ENCODE measurements at regions not wholly inside any gene's neighbourhood (a gene's known extent, or its start where the extent isn't known, plus 50 kb on each side); places are given as distances from the start of the nearest gene placed in this dataset.
"Not testable (repeated sequence)": the region's sequence is repeated elsewhere in the genome, so short reads cannot be mapped to it uniquely, and the experiment has no call there.

GRCh38 chr11:67804435-67805252 lies 130.2 kb upstream of the ALDH3B2 start:
- not testable (repeated sequence) for DNase-seq

- DNase-seq = not testable (repeated sequence)
These were observed 129.1 kb upstream of the ALDH3B2 start for GRCh38 chr11:67803519-67803918.

DNA sequence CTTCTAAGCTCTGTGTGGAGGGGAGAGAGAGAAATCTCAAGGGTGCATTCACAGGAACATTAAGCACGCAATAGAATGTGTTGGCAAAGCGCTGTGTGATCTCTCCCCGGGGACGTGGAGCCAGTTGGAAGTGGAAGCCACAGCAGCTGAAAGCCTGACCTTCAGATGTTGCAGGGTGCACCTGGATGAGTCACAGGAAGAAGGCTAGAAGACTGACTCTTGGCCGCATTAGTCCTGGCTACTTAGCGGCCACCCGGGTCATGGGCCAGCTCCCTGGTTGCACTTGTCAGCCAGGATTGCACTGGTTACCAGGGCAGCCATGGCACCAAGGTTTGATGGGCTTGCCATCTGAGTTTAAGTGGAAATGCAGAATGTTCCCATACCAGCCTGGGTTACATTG lies 128.6 kb upstream of the ALDH3B2 start:
- not testable (repeated sequence) for DNase-seq

DNA sequence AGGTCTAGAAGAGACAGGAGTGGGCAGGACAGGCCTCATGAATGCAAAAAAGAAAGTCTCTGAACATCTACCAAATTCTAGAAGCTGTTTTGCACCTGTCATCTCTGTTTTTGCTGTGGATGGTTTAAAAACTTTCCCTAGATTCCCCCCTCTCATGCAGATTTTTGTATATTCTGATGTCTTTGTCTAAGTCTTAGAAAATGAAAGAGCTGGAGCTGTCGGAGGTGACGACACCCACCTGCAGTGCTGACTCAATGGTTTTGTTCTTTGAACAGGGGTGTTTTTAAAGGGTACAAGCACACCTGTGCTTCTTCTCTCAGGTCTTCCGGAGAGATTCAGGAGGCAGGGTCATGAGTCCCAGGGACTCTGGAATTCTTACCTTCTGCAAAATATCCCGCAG lies 128.2 kb upstream of the ALDH3B2 start:
- DNase-seq = not testable (repeated sequence)

GRCh38 chr11:67801397-67801796 lies 127.0 kb upstream of the ALDH3B2 start:
- not testable (repeated sequence) for DNase-seq

- DNase-seq = not testable (repeated sequence)
These were observed 126.2 kb upstream of the ALDH3B2 start for GRCh38 chr11:67800591-67800990.

DNA sequence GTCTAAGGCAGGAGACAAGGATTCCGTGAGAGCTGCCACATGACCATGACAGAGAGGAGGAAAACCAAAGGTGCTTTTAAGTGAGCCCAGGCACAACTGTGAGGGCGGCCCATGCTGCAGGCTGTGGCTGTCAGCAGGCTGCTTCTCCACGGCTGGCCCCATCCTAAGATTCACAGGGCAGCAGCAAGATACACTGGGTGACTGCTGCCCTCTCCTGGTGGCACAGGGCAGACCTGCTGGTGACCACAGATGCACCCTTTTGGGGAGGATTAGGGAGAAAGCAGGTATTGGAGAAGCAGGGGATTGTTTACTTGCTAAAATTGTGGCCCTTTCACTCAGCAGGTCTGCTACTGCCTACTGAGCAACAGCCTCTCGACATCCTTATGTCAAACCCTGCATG lies 125.4 kb upstream of the ALDH3B2 start:
- not testable (repeated sequence) for DNase-seq

GRCh38 chr11:67797726-67798521 lies 123.5 kb upstream of the ALDH3B2 start:
- not testable (repeated sequence) for DNase-seq

DNA sequence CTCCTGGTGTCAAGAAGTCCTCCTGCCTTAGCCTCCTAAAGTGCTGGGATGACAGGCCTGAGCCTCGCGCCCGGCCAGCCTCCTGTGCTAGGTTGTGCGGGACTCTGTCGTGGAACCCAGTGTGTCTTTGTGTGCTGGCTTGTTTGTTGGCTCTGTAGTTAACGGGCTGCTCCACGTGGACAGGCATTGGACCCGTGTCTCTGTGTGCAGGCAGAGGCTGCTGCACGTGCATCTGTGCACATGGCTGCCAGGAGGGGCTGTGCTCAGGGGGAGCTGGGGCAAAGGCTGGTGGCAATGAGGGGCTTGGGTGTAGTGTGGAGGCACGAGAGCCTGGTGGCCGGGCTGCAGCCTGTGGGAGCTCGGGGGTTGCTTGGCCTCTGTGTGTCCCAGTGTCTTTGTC lies 121.3 kb upstream of the ALDH3B2 start:
- no peak for DNase-seq

GRCh38 chr11:67793750-67794149 lies 119.3 kb upstream of the ALDH3B2 start:
- not testable (repeated sequence) for DNase-seq

DNA sequence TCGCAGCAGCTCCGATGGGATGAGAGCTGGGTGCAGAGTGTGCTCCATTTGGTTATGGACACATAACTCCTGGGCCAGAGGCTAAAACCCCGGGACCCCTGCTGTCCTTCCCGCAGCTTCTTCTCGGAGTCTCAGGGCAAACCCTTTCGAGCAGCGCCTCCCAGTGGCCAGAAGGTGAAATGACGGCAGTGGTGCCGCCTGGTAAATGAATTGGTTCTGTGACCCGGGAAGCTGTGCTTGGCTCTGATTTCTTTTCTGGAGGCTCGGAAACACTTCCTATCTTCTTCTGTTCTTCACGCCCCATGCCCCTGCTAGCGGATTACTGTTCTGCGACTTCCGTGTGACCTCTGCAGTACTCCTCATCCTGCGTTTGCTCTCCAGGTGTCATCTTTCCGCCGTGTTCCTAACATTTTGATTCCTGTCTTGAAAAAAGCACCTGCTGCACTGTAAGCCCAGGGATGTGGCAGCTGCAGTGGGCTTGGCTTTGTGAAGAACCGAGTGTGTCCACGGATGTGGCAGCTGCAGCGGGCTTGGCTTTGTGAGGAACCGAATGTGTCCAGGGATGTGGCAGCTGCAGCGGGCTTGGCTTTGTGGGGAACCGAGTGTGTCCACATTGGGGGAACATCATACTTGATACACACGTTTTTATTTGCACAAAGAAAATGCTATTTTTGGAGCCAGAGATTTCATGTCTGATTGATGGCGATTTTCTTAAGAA lies 118.0 kb upstream of the ALDH3B2 start:
- DNase-seq = peak; percentile 48

DNA sequence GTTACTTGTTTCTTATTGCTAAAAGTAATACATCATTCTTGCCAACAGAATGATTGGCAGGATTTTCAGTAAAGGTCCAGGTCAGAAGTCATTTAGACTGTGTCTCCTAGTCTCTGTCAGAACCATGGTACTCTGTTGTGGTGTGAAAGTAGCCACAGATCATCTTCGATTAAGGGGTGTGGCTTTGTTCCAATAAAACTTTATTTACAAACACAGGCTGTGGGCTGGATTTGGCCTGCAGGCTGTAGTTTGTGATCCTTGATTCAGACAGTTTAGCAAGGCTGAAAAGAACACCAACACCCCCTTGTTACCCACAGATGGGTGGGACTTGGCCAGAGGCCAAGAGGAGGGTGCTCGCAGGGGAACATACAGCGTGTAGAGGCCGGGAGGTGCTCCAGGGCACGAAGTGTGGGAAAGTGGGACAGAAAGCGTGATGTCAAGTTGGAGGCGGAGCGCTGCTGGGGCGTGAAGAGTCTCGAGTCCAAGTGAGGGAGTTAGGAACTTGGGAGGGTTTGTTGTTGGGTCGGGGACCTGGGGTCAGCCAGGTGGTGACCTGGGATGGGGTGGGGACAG lies 117.3 kb upstream of the ALDH3B2 start:
- not testable (repeated sequence) for DNase-seq

DNA sequence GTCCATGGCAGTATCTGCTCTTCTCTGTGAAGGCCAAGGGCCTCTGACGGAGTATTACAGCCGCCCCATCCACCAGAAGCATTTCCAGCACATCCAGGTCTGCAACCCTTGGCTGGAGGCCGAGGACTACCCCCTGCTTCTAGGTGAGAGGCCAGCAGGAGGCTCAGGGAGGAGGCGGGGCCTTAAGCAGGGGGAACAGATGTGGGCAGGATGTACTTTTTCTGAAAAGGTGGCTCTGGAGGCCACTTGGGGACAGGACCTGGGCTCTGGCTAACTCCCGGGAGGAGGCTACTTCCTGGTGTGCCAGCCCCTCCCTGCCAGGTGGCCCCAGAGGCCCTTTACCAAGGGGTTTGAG lies 113.9 kb upstream of the ALDH3B2 start:
- DNase-seq = not testable (repeated sequence)

GRCh38 chr11:67787681-67788340 lies 113.4 kb upstream of the ALDH3B2 start:
- DNase-seq = not testable (repeated sequence)

DNA sequence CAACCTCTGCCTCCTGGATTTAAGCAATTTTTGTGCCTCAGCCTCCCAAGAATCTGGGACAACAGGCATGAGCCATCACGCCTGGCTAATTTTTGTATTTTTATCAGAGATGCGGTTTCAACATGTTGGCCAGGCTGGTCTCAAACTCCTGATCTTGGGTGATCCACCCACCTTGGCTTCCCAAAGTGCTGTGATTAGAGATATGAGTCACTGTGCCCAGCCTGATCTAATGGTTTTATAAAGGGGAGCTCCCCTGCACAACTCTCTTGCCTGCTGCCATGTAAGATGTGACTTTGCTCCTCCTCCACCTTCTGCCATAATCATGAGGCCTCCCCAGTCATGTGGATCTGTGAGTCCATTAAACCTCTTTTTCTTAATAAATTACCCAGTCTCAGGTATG lies 107.5 kb upstream of the ALDH3B2 start:
- not testable (repeated sequence) for DNase-seq

DNA sequence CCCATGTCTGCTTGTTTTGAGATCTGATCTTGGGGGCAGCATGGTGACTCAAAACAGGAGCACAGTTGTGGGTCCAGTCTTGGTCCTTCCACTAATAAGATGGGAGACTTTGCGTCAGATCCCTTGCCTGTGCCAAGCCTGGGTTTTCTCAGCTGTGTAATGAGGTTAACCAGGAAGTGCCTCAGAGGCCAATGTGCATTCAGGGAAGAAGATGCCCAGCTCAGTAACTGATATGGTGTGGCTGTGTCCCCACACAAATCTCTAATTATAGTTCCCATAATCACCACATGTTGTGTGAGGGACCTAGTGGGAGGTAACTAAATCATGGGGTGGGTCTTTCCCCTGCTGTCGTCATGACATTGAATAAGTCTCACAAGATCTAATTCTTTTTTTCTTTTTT lies 107.1 kb upstream of the ALDH3B2 start:
- not testable (repeated sequence) for DNase-seq

DNA sequence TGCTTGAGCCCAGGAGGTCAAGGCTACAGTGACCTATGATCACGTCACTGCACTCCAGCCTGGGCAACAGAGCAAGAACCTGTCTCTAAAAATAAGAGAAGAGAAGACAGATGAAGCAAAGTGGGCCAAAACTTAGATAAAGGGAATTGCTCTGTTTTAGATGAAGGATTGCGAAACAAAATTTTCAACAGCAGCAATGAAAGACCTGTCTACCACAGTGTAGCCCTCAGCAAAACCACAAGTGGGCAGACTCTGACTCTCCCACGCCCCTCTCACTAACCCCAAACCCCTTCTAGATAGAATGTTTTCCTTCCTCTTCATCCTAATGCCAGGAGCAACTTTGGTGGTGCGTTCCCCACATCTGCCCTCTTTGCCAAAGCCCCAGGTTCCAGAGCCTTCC lies 105.6 kb upstream of the ALDH3B2 start:
- no peak for DNase-seq

DNA sequence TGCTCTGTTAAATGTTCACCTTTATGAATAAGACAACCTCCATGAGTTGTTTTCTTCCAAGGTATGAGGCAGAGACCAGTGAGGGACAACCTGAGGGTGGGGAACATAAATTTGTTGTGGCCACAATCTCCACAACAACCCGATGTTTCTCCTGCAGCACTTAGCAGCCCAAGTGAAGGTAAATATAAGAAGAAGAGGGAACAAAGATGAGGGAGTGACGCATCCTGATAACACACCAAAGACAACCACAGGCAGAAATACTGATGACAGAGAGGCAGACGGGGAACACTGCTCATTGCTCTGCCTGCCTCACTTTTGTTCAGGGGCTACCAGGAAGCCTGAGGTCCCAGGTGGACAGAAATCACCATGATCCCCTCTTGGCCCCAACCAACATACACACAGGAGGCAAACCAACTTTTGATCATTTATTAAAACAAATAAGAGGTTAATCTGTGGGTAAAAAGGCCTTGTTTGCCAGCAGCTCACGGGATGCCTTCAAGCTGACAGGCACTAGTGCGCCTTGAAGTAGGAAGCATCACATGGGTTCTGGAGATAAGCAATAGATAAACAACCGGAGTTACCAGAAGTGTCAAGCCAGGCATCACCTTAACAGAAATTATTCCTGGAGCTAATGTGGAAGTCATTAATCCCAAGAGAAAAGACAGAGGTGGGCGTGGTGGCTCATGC lies 104.9 kb upstream of the ALDH3B2 start:
- not testable (repeated sequence) for DNase-seq

DNA sequence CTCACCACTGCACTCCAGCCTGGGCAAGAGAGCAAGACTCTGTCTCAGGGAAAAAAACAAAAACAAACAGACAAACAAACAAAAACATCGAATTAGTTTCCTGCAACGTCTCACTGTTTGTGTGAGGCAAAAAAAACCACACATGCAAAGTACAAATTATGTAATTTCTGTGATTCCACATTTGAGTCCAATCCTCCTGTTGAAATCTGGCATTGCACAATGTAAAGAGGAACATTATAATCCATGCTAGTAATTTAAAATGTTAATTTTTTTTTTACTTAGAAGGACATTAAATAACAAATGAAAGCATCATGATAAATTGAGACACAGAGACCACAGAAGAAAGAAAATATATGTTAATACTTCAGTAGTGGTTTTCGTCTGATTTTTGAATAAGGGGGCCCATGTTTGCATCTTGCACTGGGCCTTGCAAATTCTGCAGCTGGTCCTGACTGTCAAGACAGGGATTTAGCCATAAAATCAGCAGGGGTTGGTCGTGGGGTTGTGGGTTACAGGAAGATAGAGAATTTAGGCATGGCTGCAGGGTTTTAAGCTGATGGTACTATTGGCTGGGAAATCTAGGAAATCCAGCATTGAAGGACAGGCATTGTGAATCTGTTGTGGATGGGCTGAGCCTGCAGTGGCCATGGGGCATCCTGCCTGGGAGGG lies 102.6 kb upstream of the ALDH3B2 start:
- no peak for DNase-seq

- not testable (repeated sequence) for DNase-seq
These were observed 99.8 kb upstream of the ALDH3B2 start for GRCh38 chr11:67774175-67774574.

Measured in CD4-positive, alpha-beta T cell treated with Interleukin-4 for 4 hours (primary cell).